Mesendoderm (in vitro differentiated cells): ENCODE measurements at regions not wholly inside any gene's neighbourhood (a gene's known extent, or its start where the extent isn't known, plus 50 kb on each side); places are given as distances from the start of the nearest gene placed in this dataset.

ENCODE experiments used
- DNase-seq: peaks from one replicate; pipeline ENCODE4 v3.0.0; 2013
- H2AK5ac ChIP-seq: 2 replicates; pipeline ENCODE4 v1.6.1; 2013; ENCODE audit warnings: low read length, inconsistent platforms
- H2BK120ac ChIP-seq: 2 replicates; pipeline ENCODE4 v1.6.1; 2013; ENCODE audit warnings: low read depth, mild to moderate bottlenecking, low read length, moderate library complexity, mixed read lengths
- H2BK15ac ChIP-seq: replicated peaks from 2 replicates; pipeline ENCODE4 v1.6.1; 2013; ENCODE audit warnings: low read depth, mild to moderate bottlenecking, moderate library complexity
- H2BK5ac ChIP-seq: 2 replicates; pipeline ENCODE4 v1.6.1; 2013; ENCODE audit warnings: low read length, inconsistent platforms
- H3K18ac ChIP-seq: 2 replicates; pipeline ENCODE4 v1.6.1; 2013; ENCODE audit warnings: mild to moderate bottlenecking, low read length, mixed read lengths
- H3K23ac ChIP-seq: one replicate; pipeline ENCODE4 v1.6.1; 2013; ENCODE audit warnings: low read length
- H3K27ac ChIP-seq: 2 replicates; pipeline ENCODE4 v1.5.1; 2013; ENCODE audit warnings: low read depth, mild to moderate bottlenecking, inconsistent platforms, low read length, moderate library complexity
- H3K27me3 ChIP-seq: 2 replicates; pipeline ENCODE4 v1.6.1; 2013; ENCODE audit warnings: low read length, control low read depth, mild to moderate bottlenecking, inconsistent platforms; ENCODE audit not compliant: insufficient read depth, poor library complexity
- H3K36me3 ChIP-seq: 2 replicates; pipeline ENCODE4 v1.6.1; 2013; ENCODE audit warnings: low read length, inconsistent platforms; ENCODE audit not compliant: control insufficient read depth, insufficient read depth
- H3K4ac ChIP-seq: one replicate; pipeline ENCODE4 v1.6.1; 2013; ENCODE audit warnings: low read depth, mild to moderate bottlenecking, low read length, moderate library complexity
- H3K4me1 ChIP-seq: 2 replicates; pipeline ENCODE4 v1.6.1; 2013; ENCODE audit warnings: low read depth, low read length, inconsistent platforms; ENCODE audit not compliant: control insufficient read depth
- H3K4me2 ChIP-seq: 2 replicates; pipeline ENCODE4 v1.6.1; 2013; ENCODE audit warnings: low read length
- H3K4me3 ChIP-seq: 2 replicates; pipeline ENCODE4 v1.5.1; 2013; ENCODE audit warnings: mild to moderate bottlenecking, low read length
- H3K56ac ChIP-seq: one replicate; pipeline ENCODE4 v1.6.1; 2013; ENCODE audit warnings: low read length
- H3K79me1 ChIP-seq: 2 replicates; pipeline ENCODE4 v1.6.1; 2013; ENCODE audit warnings: low read length, inconsistent platforms
- H3K79me2 ChIP-seq: 2 replicates; pipeline ENCODE4 v1.6.1; 2013; ENCODE audit warnings: mild to moderate bottlenecking, low read length; ENCODE audit not compliant: control insufficient read depth, insufficient read depth
- H3K9ac ChIP-seq: 2 replicates; pipeline ENCODE4 v1.6.1; 2013; ENCODE audit warnings: low read length, inconsistent platforms
- H4K5ac ChIP-seq: one replicate; pipeline ENCODE4 v1.6.1; 2013; ENCODE audit warnings: low read length
- H4K8ac ChIP-seq: one replicate; pipeline ENCODE4 v1.6.1; 2013; ENCODE audit warnings: low read depth, mild to moderate bottlenecking, control low read depth, low read length, moderate library complexity
- WGBS: extraction: QIAGEN DNeasy Blood & Tissue Kit; methylation state at CpG from one replicate; pipeline ENCODE4 v1.1.7; 2013; ENCODE audit warnings: low lambda C conversion rate, missing lambda C conversion rate; ENCODE audit not compliant: insufficient coverage; ENCODE audit errors: extremely low coverage; 5-methylcytosine and 5-hydroxymethylcytosine counted together

GRCh38 chr18:74023220-74023619, 124.4 kb downstream of the FBXO15 start:
- peak; percentile 31 for DNase-seq
- H3K27me3 ChIP-seq, result no peaks in the 10 kb centered on the region
- no peaks in the 10 kb centered on the region for H3K79me1 ChIP-seq
- H3K27ac ChIP-seq, result no peak overlapping the region
- no peak overlapping the region for H2BK15ac ChIP-seq
- H2BK120ac ChIP-seq, result no peak overlapping the region
- H3K4me1 ChIP-seq, result no peaks in the 10 kb centered on the region
- H3K56ac ChIP-seq, result no peak overlapping the region
- no peak overlapping the region for H3K4me3 ChIP-seq
- H4K5ac ChIP-seq, result no peak overlapping the region
- H3K4ac ChIP-seq, result no peak overlapping the region
- H3K79me2 ChIP-seq, result no peaks in the 10 kb centered on the region
- no peak overlapping the region for H3K23ac ChIP-seq
- H3K9ac ChIP-seq, result no peak overlapping the region
- no CpG with 5 or more reads among the region's 3 CpGs for WGBS
- H4K8ac ChIP-seq, result no peak overlapping the region
- no peak overlapping the region for H3K4me2 ChIP-seq
- H3K36me3 ChIP-seq, result no peaks in the 10 kb centered on the region
- H2BK5ac ChIP-seq, result no peak overlapping the region
- H2AK5ac ChIP-seq, result no peak overlapping the region
- no peak overlapping the region for H3K18ac ChIP-seq

- Histone ChIP-seq H2AK5ac (no peak overlapping the region), H3K18ac (no peak overlapping the region), H3K4ac (no peak overlapping the region), H3K56ac (no peak overlapping the region), H3K4me3 (no peak overlapping the region), H3K9ac (no peak overlapping the region), H2BK15ac (no peak overlapping the region), H3K79me2 (no peaks in the 10 kb centered on the region), H3K23ac (no peak overlapping the region), H2BK120ac (no peak overlapping the region), H3K4me1 (no peaks in the 10 kb centered on the region), H4K5ac (no peak overlapping the region), H3K27me3 (no peaks in the 10 kb centered on the region), H3K27ac (no peak overlapping the region), H2BK5ac (no peak overlapping the region), H3K4me2 (no peak overlapping the region), H4K8ac (no peak overlapping the region), H3K36me3 (no peaks in the 10 kb centered on the region), H3K79me1 (no peaks in the 10 kb centered on the region)
- no peak for DNase-seq
- no CpG with 5 or more reads among the region's 3 CpGs for WGBS
Measured at GRCh38 chr18:74019864-74020263, 127.8 kb downstream of the FBXO15 start.

GRCh38 chr18:74013955-74014354, 133.7 kb downstream of the FBXO15 start:
- Histone ChIP-seq H3K4me3 (no peak overlapping the region), H2BK120ac (no peak overlapping the region), H3K27ac (no peak overlapping the region), H2BK5ac (no peak overlapping the region), H2BK15ac (no peak overlapping the region), H3K18ac (no peak overlapping the region), H3K4ac (no peak overlapping the region), H4K5ac (no peak overlapping the region), H3K79me1 (no peaks in the 10 kb centered on the region), H2AK5ac (no peak overlapping the region), H3K27me3 (no peaks in the 10 kb centered on the region), H3K9ac (no peak overlapping the region), H3K4me2 (no peak overlapping the region), H4K8ac (no peak overlapping the region), H3K23ac (no peak overlapping the region), H3K36me3 (no peaks in the 10 kb centered on the region), H3K56ac (no peak overlapping the region), H3K4me1 (no peaks in the 10 kb centered on the region), H3K79me2 (no peaks in the 10 kb centered on the region)
- WGBS, result no CpG with 5 or more reads among the region's 5 CpGs
- DNase-seq, result no peak

GRCh38 chr18:74012954-74013630, 134.5 kb downstream of the FBXO15 start:
- Histone ChIP-seq H2BK15ac (no peak overlapping the region), H3K9ac (no peak overlapping the region), H3K4me3 (no peak overlapping the region), H3K27me3 (no peaks in the 10 kb centered on the region), H3K4me1 (no peaks in the 10 kb centered on the region), H2BK5ac (no peak overlapping the region), H3K18ac (no peak overlapping the region), H3K36me3 (no peaks in the 10 kb centered on the region), H3K79me1 (no peaks in the 10 kb centered on the region), H3K56ac (no peak overlapping the region), H2BK120ac (no peak overlapping the region), H3K4ac (no peak overlapping the region), H3K23ac (no peak overlapping the region), H2AK5ac (no peak overlapping the region), H4K5ac (no peak overlapping the region), H3K79me2 (no peaks in the 10 kb centered on the region), H4K8ac (no peak overlapping the region), H3K4me2 (no peak overlapping the region), H3K27ac (no peak overlapping the region)
- DNase-seq, result peak; percentile 8
- WGBS, result no CpG with 5 or more reads among the region's 14 CpGs

- DNase-seq, result no peak
- Histone ChIP-seq H3K56ac (no peak overlapping the region), H3K79me2 (no peaks in the 10 kb centered on the region), H3K18ac (no peak overlapping the region), H2BK15ac (no peak overlapping the region), H2BK5ac (no peak overlapping the region), H3K4me1 (no peaks in the 10 kb centered on the region), H3K4me3 (no peak overlapping the region), H4K8ac (no peak overlapping the region), H3K79me1 (no peaks in the 10 kb centered on the region), H4K5ac (no peak overlapping the region), H3K27ac (no peak overlapping the region), H3K27me3 (no peaks in the 10 kb centered on the region), H3K4ac (no peak overlapping the region), H2BK120ac (no peak overlapping the region), H2AK5ac (no peak overlapping the region), H3K4me2 (no peak overlapping the region), H3K23ac (no peak overlapping the region), H3K9ac (no peak overlapping the region), H3K36me3 (no peaks in the 10 kb centered on the region)
- no CpG with 5 or more reads among the region's 8 CpGs for WGBS
Measured at GRCh38 chr18:74006143-74006542, 141.5 kb downstream of the FBXO15 start.
